ENCODE measurements at regions not wholly inside any gene's neighbourhood (a gene's known extent, or its start where the extent isn't known, plus 50 kb on each side); places are given as distances from the start of the nearest gene placed in this dataset.

DNA sequence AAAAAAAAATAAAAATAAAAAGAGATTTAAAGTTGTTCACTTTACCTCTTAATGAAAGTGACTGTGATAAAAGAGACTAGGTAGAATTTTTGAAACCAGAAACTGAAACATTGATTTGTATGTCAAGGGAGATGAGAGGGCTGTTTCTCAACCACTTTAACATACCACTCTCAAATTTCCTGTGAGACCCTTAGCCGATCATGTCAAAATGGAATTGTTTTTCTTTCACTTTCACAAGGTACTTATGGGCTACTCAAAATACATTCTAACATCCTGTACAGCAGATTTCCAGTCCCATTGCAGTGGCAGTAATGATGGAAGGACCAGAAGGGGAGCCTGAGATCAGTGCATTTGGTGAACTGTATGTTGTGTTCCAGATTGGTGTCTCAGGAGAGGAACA, 261.2 kb downstream of the PPP1R3A start:
- intact Hi-C loops (cut with micrococcal nuclease; ENCODE audit: unreplicated experiment) = no loop called here
- Histone ChIP-seq H3K79me2 (ENCODE audit: insufficient read depth, low read depth, low read length) (no peaks in the 10 kb centered on the region), H3K9me3 (ENCODE audit: low read length) (no peaks in the 10 kb centered on the region), H4K20me1 (ENCODE audit: insufficient read depth, low read length) (no peaks in the 10 kb centered on the region), H3K4me1 (ENCODE audit: insufficient read depth, low read length, poor library complexity, severe bottlenecking) (no peaks in the 10 kb centered on the region), H3K27ac (ENCODE audit: low read depth, low read length, poor library complexity, severe bottlenecking) (no peak overlapping the region), H3K4me2 (ENCODE audit: low read length) (no peak overlapping the region), H3K9me2 (ENCODE audit: insufficient read depth, low read length) (no peaks in the 10 kb centered on the region), H3K36me3 (ENCODE audit: insufficient read depth, low read length) (no peaks in the 10 kb centered on the region), H2AFZ (ENCODE audit: low read length) (no peak overlapping the region), H3K4me3 (ENCODE audit: low read depth, low read length, poor library complexity, severe bottlenecking) (no peak overlapping the region)
- DNase-seq (ENCODE audit: low spot score) = no peak
- TF ChIP-seq, protein P1, sequence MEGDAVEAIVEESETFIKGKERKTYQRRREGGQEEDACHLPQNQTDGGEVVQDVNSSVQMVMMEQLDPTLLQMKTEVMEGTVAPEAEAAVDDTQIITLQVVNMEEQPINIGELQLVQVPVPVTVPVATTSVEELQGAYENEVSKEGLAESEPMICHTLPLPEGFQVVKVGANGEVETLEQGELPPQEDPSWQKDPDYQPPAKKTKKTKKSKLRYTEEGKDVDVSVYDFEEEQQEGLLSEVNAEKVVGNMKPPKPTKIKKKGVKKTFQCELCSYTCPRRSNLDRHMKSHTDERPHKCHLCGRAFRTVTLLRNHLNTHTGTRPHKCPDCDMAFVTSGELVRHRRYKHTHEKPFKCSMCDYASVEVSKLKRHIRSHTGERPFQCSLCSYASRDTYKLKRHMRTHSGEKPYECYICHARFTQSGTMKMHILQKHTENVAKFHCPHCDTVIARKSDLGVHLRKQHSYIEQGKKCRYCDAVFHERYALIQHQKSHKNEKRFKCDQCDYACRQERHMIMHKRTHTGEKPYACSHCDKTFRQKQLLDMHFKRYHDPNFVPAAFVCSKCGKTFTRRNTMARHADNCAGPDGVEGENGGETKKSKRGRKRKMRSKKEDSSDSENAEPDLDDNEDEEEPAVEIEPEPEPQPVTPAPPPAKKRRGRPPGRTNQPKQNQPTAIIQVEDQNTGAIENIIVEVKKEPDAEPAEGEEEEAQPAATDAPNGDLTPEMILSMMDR (conservative IDR thresholded peaks at IDR 0.05; ENCODE audit: low read length) = no peak
- TF ChIP-seq EZH2phosphoT487 (IDR thresholded peaks at IDR 0.05; ENCODE audit: borderline replicate concordance, low read depth, low read length) = no peak
- BruUV-seq (replicated peaks) = no TSS peak
- ChIA-PET CTCF (ENCODE audit: unreplicated experiment) (no interaction called here), POLR2A (interaction anchor here (0.6 kb wide), 1 partner anchor 42 kb away, joined by 3 read pairs; no protein-coding TSS in a partner anchor)

DNA sequence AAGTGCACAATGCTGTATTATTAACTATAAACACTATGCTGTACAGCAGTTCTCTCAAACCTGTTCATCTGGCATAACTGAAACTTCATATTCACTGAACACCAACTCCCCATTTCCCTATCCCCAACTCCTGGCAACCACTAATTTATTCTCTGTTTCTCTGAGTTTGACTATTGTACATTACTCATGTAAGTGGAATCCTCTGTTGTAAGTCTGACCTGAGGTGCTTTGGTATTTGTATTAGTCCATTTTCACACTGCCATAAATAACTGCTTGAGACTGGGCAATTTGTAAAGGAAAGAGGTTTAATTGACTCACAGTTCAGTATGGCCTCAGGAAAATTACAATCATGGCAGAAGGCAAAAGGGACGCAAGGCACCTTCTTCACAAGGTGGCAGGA, 266.3 kb downstream of the PPP1R3A start:
- POLR2A ChIA-PET = no interaction called here
- Histone ChIP-seq H3K9me3 (ENCODE audit: low read length) (no peaks in the 10 kb centered on the region), H2AFZ (ENCODE audit: low read length) (no peak overlapping the region), H3K9me2 (ENCODE audit: insufficient read depth, low read length) (no peaks in the 10 kb centered on the region), H4K20me1 (ENCODE audit: insufficient read depth, low read length) (no peaks in the 10 kb centered on the region), H3K27ac (ENCODE audit: low read depth, low read length, poor library complexity, severe bottlenecking) (no peak overlapping the region), H3K4me2 (ENCODE audit: low read length) (no peak overlapping the region), H3K4me1 (ENCODE audit: insufficient read depth, low read length, poor library complexity, severe bottlenecking) (no peaks in the 10 kb centered on the region), H3K36me3 (ENCODE audit: insufficient read depth, low read length) (no peaks in the 10 kb centered on the region), H3K79me2 (ENCODE audit: insufficient read depth, low read depth, low read length) (no peaks in the 10 kb centered on the region), H3K4me3 (ENCODE audit: low read depth, low read length, poor library complexity, severe bottlenecking) (no peak overlapping the region)
- TF ChIP-seq EZH2phosphoT487 (IDR thresholded peaks at IDR 0.05; ENCODE audit: borderline replicate concordance, low read depth, low read length) = no peak
- TF ChIP-seq, protein P1 (conservative IDR thresholded peaks at IDR 0.05; ENCODE audit: low read length) = no peak
- no TSS peak for BruUV-seq (replicated peaks)
- no peak for DNase-seq (ENCODE audit: low spot score)
- intact Hi-C loops (cut with micrococcal nuclease; ENCODE audit: unreplicated experiment) = no loop called here
- CTCF ChIA-PET (ENCODE audit: unreplicated experiment) = no interaction called here

DNA sequence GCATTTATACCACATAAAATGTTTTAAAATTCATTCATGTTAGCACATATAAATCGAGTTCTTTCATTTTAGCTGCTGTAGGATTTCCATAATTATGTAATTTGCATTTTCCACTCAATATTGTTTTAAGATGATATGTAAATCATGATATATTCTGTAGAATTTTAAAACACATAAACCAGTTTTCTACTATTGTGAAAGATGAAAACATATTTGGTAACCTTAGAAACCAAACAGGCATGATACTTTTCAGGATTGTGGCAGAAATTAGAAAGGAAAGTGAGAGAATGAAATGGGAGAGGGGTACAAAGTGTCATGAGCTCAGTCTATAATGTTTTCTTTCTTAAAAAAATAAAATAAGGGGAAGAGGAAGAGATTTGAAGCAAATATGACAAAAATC, 269.3 kb downstream of the PPP1R3A start:
- Histone ChIP-seq H3K79me2 (ENCODE audit: insufficient read depth, low read depth, low read length) (no peaks in the 10 kb centered on the region), H3K4me3 (ENCODE audit: low read depth, low read length, poor library complexity, severe bottlenecking) (no peak overlapping the region), H3K27ac (ENCODE audit: low read depth, low read length, poor library complexity, severe bottlenecking) (no peak overlapping the region), H2AFZ (ENCODE audit: low read length) (no peak overlapping the region), H3K4me2 (ENCODE audit: low read length) (no peak overlapping the region), H3K4me1 (ENCODE audit: insufficient read depth, low read length, poor library complexity, severe bottlenecking) (no peaks in the 10 kb centered on the region), H3K9me3 (ENCODE audit: low read length) (no peaks in the 10 kb centered on the region), H3K36me3 (ENCODE audit: insufficient read depth, low read length) (no peaks in the 10 kb centered on the region), H3K9me2 (ENCODE audit: insufficient read depth, low read length) (no peaks in the 10 kb centered on the region), H4K20me1 (ENCODE audit: insufficient read depth, low read length) (no peaks in the 10 kb centered on the region)
- intact Hi-C loops (cut with micrococcal nuclease; ENCODE audit: unreplicated experiment) = no loop called here
- ChIA-PET CTCF (ENCODE audit: unreplicated experiment) (no interaction called here), POLR2A (interaction anchor here (0.6 kb wide), 1 partner anchor 1995 kb away, joined by 6 read pairs; no protein-coding TSS in a partner anchor)
- TF ChIP-seq, protein P1 (conservative IDR thresholded peaks at IDR 0.05; ENCODE audit: low read length) = no peak
- no peak for TF ChIP-seq EZH2phosphoT487 (IDR thresholded peaks at IDR 0.05; ENCODE audit: borderline replicate concordance, low read depth, low read length)
- BruUV-seq (replicated peaks) = no TSS peak
- DNase-seq (ENCODE audit: low spot score) = no peak

Measured in OCI-LY7 (cell line).